ENCODE measurements at regions not wholly inside any gene's neighbourhood (a gene's known extent, or its start where the extent isn't known, plus 50 kb on each side); places are given as distances from the start of the nearest gene placed in this dataset.

DNA sequence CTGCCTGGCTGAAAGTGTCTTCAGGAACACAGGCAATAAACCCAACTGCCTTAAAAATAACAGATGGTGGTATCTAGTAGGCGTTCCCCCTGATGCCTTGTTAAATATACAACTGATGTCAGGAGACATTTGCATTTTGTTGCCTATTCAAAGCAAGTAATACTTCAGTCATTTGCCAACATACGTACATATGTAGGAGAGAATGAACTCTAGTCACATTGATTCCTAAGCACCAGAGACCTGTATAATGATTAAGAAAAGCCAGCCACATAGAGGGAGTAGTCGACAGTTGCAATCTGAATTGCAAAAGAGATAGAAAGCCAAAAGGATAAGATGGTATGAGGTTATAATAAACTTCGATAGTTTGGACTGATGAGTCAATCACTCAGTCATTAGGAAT is 191.0 kb upstream of the EMCN start:
- no peaks in the 10 kb centered on the region for H3K36me3 ChIP-seq (ENCODE audit: control insufficient read depth in 2 of 2, insufficient read depth in 2 of 2, low read length in 1 of 2)
- DNase-seq (ENCODE audit: low read depth in 6 of 9, low spot score in 9 of 9): no peak
- 83% methylated on average over 4 of the region's 4 CpGs for WGBS

DNA sequence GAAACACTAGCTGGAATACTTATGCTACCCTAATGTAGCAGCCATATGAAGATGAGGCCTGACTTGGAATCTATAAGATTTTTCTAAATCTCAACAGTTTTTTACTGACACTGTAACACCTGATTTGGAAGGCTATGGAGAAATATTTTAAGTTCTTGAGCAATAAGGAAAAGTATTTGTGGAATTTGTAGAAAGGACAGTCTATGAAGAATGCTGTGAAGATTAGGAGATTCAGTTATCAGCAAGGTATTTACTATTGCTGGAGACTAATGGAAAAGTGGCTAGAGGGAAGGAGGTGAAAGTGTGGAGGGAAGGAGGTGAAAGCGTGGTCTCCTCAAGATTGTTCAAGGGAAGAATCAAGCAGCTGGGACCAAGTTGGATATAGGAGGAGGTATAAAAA is 190.0 kb upstream of the EMCN start:
- Histone ChIP-seq H3K27me3 (ENCODE audit: control insufficient read depth in 2 of 2, insufficient read depth in 1 of 2, low read length in 1 of 2) (no peaks in the 10 kb centered on the region), H3K36me3 (ENCODE audit: control insufficient read depth in 2 of 2, insufficient read depth in 2 of 2, low read length in 1 of 2) (no peaks in the 10 kb centered on the region), H3K27ac (ENCODE audit: low read depth in 1 of 2, low read length in 1 of 2) (no peak overlapping the region), H3K4me1 (ENCODE audit: control insufficient read depth in 2 of 2, insufficient read depth in 2 of 2, low read length in 2 of 2) (no peaks in the 10 kb centered on the region), H3K4me3 (ENCODE audit: low read length in 2 of 2) (no peak overlapping the region), H3K9me3 (ENCODE audit: control insufficient read depth in 2 of 2, insufficient read depth in 1 of 2, low read length in 1 of 2) (no peaks in the 10 kb centered on the region)
- no peak for DNase-seq (ENCODE audit: low read depth in 6 of 9, low spot score in 9 of 9)
- WGBS: 92% methylated on average over 1 of the region's 1 CpG

More for the DNA sequence above, 191.0 kb upstream of the EMCN start:
- Histone ChIP-seq H3K27ac (ENCODE audit: low read depth in 1 of 2, low read length in 1 of 2) (no peak overlapping the region), H3K4me3 (ENCODE audit: low read length in 2 of 2) (no peak overlapping the region), H3K9me3 (ENCODE audit: control insufficient read depth in 2 of 2, insufficient read depth in 1 of 2, low read length in 1 of 2) (no peaks in the 10 kb centered on the region), H3K4me1 (ENCODE audit: control insufficient read depth in 2 of 2, insufficient read depth in 2 of 2, low read length in 2 of 2) (no peaks in the 10 kb centered on the region), H3K27me3 (ENCODE audit: control insufficient read depth in 2 of 2, insufficient read depth in 1 of 2, low read length in 1 of 2) (no peaks in the 10 kb centered on the region)

DNA sequence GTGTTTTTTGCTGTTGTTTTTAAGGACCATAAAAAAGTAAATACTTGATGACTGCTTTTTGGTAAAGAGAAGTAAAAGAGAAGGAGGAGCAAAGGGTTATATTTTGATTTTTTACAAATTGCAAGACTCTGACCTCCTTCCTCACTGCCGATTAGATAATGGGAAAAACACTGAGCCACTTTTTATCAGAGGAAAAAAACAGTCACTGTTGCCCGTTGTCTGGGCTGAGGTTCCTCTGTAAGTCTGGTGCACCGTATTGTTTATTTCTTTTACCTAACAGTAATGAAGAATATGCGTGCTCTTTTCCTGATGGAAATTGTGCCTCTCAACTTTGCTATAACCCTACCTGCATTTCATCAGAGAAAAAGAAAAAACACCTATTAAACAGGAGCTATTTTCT is 178.7 kb upstream of the EMCN start:
- no peak overlapping the region for H3K27ac ChIP-seq (ENCODE audit: low read depth in 1 of 2, low read length in 1 of 2)
- no peaks in the 10 kb centered on the region for H3K4me1 ChIP-seq (ENCODE audit: control insufficient read depth in 2 of 2, insufficient read depth in 2 of 2, low read length in 2 of 2)
- no peaks in the 10 kb centered on the region for H3K36me3 ChIP-seq (ENCODE audit: control insufficient read depth in 2 of 2, insufficient read depth in 2 of 2, low read length in 1 of 2)
- no peaks in the 10 kb centered on the region for H3K27me3 ChIP-seq (ENCODE audit: control insufficient read depth in 2 of 2, insufficient read depth in 1 of 2, low read length in 1 of 2)
- no peak overlapping the region for H3K4me3 ChIP-seq (ENCODE audit: low read length in 2 of 2)
- no peaks in the 10 kb centered on the region for H3K9me3 ChIP-seq (ENCODE audit: control insufficient read depth in 2 of 2, insufficient read depth in 1 of 2, low read length in 1 of 2)
- no peak for DNase-seq (ENCODE audit: low read depth in 6 of 9, low spot score in 9 of 9)
- 72% methylated on average over 4 of the region's 4 CpGs for WGBS

DNA sequence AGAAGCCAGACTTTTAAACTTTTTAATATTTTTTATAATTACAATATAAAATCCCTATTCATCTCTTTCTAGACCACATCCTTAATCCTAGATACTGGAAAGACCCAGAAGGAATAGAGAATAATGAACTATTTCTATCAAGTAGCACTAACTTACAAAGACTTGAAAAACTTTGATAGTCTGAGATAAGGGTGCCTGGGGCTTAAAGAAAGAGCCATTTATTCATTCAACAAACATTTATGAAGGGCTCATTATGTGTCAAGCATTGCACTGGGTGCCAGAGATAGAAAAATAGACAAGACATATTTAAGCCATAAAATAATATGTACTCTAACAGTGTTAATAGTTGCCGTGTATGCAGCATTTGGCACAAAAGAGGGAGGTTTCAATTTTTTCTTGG is 178.0 kb upstream of the EMCN start:
- H3K27me3 ChIP-seq (ENCODE audit: control insufficient read depth in 2 of 2, insufficient read depth in 1 of 2, low read length in 1 of 2): no peaks in the 10 kb centered on the region
- WGBS: 98% methylated on average over 1 of the region's 1 CpG
- no peak for DNase-seq (ENCODE audit: low read depth in 6 of 9, low spot score in 9 of 9)
- no peak overlapping the region for H3K4me3 ChIP-seq (ENCODE audit: low read length in 2 of 2)
- H3K9me3 ChIP-seq (ENCODE audit: control insufficient read depth in 2 of 2, insufficient read depth in 1 of 2, low read length in 1 of 2): no peaks in the 10 kb centered on the region
- no peaks in the 10 kb centered on the region for H3K36me3 ChIP-seq (ENCODE audit: control insufficient read depth in 2 of 2, insufficient read depth in 2 of 2, low read length in 1 of 2)
- H3K27ac ChIP-seq (ENCODE audit: low read depth in 1 of 2, low read length in 1 of 2): no peak overlapping the region
- no peaks in the 10 kb centered on the region for H3K4me1 ChIP-seq (ENCODE audit: control insufficient read depth in 2 of 2, insufficient read depth in 2 of 2, low read length in 2 of 2)

DNA sequence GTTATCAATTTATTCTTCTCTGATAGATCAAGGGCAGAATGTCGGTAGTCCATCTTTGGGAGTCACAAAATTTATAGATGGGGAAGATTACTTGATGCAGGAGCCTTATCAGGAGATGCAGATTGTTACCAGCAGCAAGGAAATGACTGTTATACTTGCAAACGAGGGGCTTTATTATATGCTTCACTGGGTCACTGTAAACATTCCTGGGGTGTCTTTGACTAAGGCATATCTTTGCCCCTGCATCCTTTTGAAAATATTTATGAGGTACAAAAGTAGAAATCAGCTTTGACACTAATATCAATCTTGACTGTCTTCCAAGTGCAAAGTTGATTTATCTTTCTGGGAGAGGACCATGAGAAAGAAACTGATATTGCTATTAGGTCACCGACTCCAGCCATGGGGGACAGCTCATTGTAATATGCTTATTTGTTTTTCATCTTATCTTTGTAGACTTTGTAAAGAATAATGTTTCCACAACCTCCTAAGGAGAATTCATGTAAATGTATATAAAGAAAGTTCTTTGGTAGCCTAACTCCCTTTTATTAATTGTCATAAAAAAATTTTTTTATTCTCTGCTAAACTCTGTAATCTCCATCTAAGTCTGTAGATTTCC is 177.3 kb upstream of the EMCN start:
- WGBS: 79% methylated on average over 3 of the region's 3 CpGs
- DNase-seq (ENCODE audit: low read depth in 6 of 9, low spot score in 9 of 9): no peak
- H3K27me3 ChIP-seq (ENCODE audit: control insufficient read depth in 2 of 2, insufficient read depth in 1 of 2, low read length in 1 of 2): no peaks in the 10 kb centered on the region
- no peaks in the 10 kb centered on the region for H3K4me1 ChIP-seq (ENCODE audit: control insufficient read depth in 2 of 2, insufficient read depth in 2 of 2, low read length in 2 of 2)
- no peak overlapping the region for H3K4me3 ChIP-seq (ENCODE audit: low read length in 2 of 2)
- no peaks in the 10 kb centered on the region for H3K36me3 ChIP-seq (ENCODE audit: control insufficient read depth in 2 of 2, insufficient read depth in 2 of 2, low read length in 1 of 2)
- H3K27ac ChIP-seq (ENCODE audit: low read depth in 1 of 2, low read length in 1 of 2): no peak overlapping the region
- no peaks in the 10 kb centered on the region for H3K9me3 ChIP-seq (ENCODE audit: control insufficient read depth in 2 of 2, insufficient read depth in 1 of 2, low read length in 1 of 2)

DNA sequence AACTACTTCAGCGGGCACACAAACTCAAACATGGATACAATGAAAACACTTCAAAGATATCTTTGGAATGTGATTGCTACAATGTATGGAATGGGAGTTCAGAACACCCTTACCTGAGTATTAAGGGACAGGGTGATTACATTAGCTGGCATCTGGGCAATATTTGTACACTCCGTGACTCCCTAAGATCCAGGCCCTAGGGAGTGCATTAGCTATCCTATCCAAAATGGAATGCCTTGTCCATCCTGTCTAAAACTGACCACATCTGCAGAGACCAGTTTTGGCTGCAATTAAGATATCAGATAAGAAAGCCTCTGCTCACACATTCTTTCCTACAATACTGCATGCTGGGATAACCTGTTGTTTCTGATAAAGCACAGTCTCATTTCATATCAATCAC is 176.6 kb upstream of the EMCN start:
- no peak overlapping the region for H3K4me3 ChIP-seq (ENCODE audit: low read length in 2 of 2)
- no peak for DNase-seq (ENCODE audit: low read depth in 6 of 9, low spot score in 9 of 9)
- 96% methylated on average over 2 of the region's 2 CpGs for WGBS
- no peaks in the 10 kb centered on the region for H3K27me3 ChIP-seq (ENCODE audit: control insufficient read depth in 2 of 2, insufficient read depth in 1 of 2, low read length in 1 of 2)
- H3K4me1 ChIP-seq (ENCODE audit: control insufficient read depth in 2 of 2, insufficient read depth in 2 of 2, low read length in 2 of 2): no peaks in the 10 kb centered on the region
- no peaks in the 10 kb centered on the region for H3K36me3 ChIP-seq (ENCODE audit: control insufficient read depth in 2 of 2, insufficient read depth in 2 of 2, low read length in 1 of 2)
- no peak overlapping the region for H3K27ac ChIP-seq (ENCODE audit: low read depth in 1 of 2, low read length in 1 of 2)
- no peaks in the 10 kb centered on the region for H3K9me3 ChIP-seq (ENCODE audit: control insufficient read depth in 2 of 2, insufficient read depth in 1 of 2, low read length in 1 of 2)

DNA sequence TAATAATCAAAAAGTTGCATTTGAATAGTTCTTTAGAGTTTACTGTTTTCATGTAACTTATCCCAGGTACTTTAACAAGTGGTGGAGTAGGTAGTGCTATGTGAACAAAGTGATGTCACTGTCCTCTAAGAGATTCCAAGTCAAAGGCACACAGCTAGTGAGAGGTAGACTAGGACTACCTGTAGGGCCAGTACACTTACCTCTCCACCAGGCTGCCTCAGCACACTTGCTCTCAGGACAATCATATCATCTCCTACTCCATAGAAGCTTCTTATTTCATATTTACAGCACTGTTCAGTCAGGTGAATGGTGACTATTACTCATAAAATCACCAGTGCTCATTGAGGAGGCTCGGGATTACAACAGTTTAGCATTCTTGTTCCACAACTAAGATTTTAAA is 173.0 kb upstream of the EMCN start:
- no peak overlapping the region for H3K27ac ChIP-seq (ENCODE audit: low read depth in 1 of 2, low read length in 1 of 2)
- 96% methylated on average over 1 of the region's 1 CpG for WGBS
- no peak overlapping the region for H3K4me3 ChIP-seq (ENCODE audit: low read length in 2 of 2)
- H3K4me1 ChIP-seq (ENCODE audit: control insufficient read depth in 2 of 2, insufficient read depth in 2 of 2, low read length in 2 of 2): no peaks in the 10 kb centered on the region
- DNase-seq (ENCODE audit: low read depth in 6 of 9, low spot score in 9 of 9): no peak
- no peaks in the 10 kb centered on the region for H3K9me3 ChIP-seq (ENCODE audit: control insufficient read depth in 2 of 2, insufficient read depth in 1 of 2, low read length in 1 of 2)
- H3K36me3 ChIP-seq (ENCODE audit: control insufficient read depth in 2 of 2, insufficient read depth in 2 of 2, low read length in 1 of 2): no peaks in the 10 kb centered on the region
- no peaks in the 10 kb centered on the region for H3K27me3 ChIP-seq (ENCODE audit: control insufficient read depth in 2 of 2, insufficient read depth in 1 of 2, low read length in 1 of 2)

DNA sequence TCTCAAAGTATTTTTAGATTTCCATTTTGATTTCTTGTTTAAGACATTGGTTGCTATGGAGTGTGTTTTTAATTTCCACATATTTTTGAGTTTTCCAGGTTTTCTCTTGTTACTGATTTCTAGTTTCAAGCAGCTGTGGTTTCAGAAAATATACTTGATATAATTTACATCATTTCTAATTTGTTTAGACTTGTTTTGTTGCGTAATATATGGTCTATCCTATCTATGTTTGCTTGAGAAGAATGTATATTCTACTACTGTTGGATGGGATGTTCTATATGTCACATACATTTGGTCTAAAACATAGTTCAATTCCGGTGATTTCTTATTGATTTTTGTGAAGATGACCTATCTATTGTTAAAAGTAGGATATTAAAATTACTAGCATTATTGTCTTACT is 170.5 kb upstream of the EMCN start:
- H3K9me3 ChIP-seq (ENCODE audit: control insufficient read depth in 2 of 2, insufficient read depth in 1 of 2, low read length in 1 of 2): no peaks in the 10 kb centered on the region
- no peak overlapping the region for H3K4me3 ChIP-seq (ENCODE audit: low read length in 2 of 2)
- no peak for DNase-seq (ENCODE audit: low read depth in 6 of 9, low spot score in 9 of 9)
- no peaks in the 10 kb centered on the region for H3K4me1 ChIP-seq (ENCODE audit: control insufficient read depth in 2 of 2, insufficient read depth in 2 of 2, low read length in 2 of 2)
- no peaks in the 10 kb centered on the region for H3K36me3 ChIP-seq (ENCODE audit: control insufficient read depth in 2 of 2, insufficient read depth in 2 of 2, low read length in 1 of 2)
- 96% methylated on average over 2 of the region's 2 CpGs for WGBS
- no peak overlapping the region for H3K27ac ChIP-seq (ENCODE audit: low read depth in 1 of 2, low read length in 1 of 2)
- no peaks in the 10 kb centered on the region for H3K27me3 ChIP-seq (ENCODE audit: control insufficient read depth in 2 of 2, insufficient read depth in 1 of 2, low read length in 1 of 2)

DNA sequence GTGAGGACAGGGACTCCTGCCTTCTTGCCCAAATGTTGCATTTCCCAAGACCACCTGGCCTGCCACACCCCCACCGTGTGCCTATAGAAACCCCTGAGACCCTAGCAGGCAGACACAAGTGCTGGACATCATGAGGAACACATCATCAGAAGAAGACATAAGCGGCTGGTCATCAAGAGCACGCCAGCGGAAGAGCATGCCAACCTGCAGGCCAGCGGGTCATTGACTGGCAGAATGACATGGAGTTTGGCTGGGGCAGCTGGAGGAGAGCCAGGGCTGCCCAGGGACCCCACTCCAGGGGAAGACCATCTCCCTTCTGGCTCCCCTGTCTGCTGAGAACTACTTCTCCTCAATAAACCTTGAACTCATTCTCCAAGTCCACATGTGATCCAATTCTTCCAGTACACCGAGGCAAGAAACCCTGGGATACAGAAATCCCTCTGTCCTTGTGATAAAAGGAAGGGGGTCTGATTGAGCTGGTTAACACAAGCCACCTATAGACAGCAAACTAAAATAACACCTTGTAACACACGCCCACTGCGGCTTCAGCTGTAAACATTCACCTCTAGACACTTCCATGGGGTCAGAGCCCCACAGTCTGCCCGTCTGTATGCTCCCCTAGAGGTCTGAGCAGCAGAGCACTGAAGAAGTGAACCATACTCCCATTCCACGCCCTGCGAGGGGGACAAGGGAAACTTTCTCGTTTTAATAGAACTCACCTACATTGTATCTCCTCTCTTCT is 164.8 kb upstream of the EMCN start:
- Histone ChIP-seq H3K36me3 (ENCODE audit: control insufficient read depth in 2 of 2, insufficient read depth in 2 of 2, low read length in 1 of 2) (no peaks in the 10 kb centered on the region), H3K4me3 (ENCODE audit: low read length in 2 of 2) (no peak overlapping the region), H3K9me3 (ENCODE audit: control insufficient read depth in 2 of 2, insufficient read depth in 1 of 2, low read length in 1 of 2) (peaks cover 0 to 3% of the 10 kb centered on the region in 2 donors), H3K4me1 (ENCODE audit: control insufficient read depth in 2 of 2, insufficient read depth in 2 of 2, low read length in 2 of 2) (no peaks in the 10 kb centered on the region), H3K27me3 (ENCODE audit: control insufficient read depth in 2 of 2, insufficient read depth in 1 of 2, low read length in 1 of 2) (no peaks in the 10 kb centered on the region), H3K27ac (ENCODE audit: low read depth in 1 of 2, low read length in 1 of 2) (no peak overlapping the region)
- DNase-seq (ENCODE audit: low read depth in 6 of 9, low spot score in 9 of 9): no peak
- 94% methylated on average over 12 of the region's 12 CpGs for WGBS
